ENCODE measurements at regions not wholly inside any gene's neighbourhood (a gene's known extent, or its start where the extent isn't known, plus 50 kb on each side); places are given as distances from the start of the nearest gene placed in this dataset.

DNA sequence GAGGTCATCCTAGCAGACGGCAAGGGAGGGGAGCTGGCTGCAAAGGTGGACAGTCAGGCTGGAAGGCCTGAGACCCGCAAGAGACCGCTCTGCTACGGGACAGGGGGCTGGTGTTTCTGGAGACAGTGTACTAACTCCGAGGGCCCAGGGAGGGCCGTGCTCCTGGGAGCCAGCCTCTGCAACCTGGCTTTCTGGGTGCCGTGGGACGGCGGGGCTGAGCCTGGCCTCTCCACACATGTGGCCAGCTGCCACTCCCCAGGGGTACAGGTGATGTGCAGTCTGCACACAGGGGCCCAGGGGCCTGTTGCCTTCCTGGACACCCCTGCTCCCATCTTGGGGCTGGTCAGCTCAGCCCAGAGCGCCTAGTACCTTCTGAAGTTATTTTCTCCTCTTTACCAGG, 92.2 kb downstream of the MRPL36 start:
- Histone ChIP-seq H3K36me3 (replicated peaks in 1 of 2; ENCODE audit: control insufficient read depth in 1 of 2, insufficient read depth in 2 of 2, low read length in 2 of 2) (no peaks in the 10 kb centered on the region), H3K27me3 (ENCODE audit: control insufficient read depth in 1 of 2, insufficient read depth in 2 of 2, low read length in 2 of 2) (peaks cover 11 to 51% of the 10 kb centered on the region in 2 experiments; a peak in 4 of 5 replicates), H2AFZ (ENCODE audit: low read length) (no peak overlapping the region), H3K27ac (ENCODE audit: extremely low read length, insufficient read depth, low read length) (no peak overlapping the region), H3K4me1 (ENCODE audit: insufficient read depth, low read length) (no peaks in the 10 kb centered on the region), H4K20me1 (ENCODE audit: insufficient read depth, low read length) (no peaks in the 10 kb centered on the region), H3K79me2 (ENCODE audit: insufficient read depth, low read length) (no peaks in the 10 kb centered on the region), H3K9ac (ENCODE audit: insufficient read depth, low read depth, low read length) (no peak overlapping the region), H3K4me3 (replicated peaks in 1 of 3; ENCODE audit: insufficient read depth in 1 of 3, low read depth in 2 of 3, low read length in 3 of 3) (no peak overlapping the region), H3K9me3 (ENCODE audit: low read length) (no peaks in the 10 kb centered on the region), H3K4me2 (ENCODE audit: low read depth, low read length) (no peak overlapping the region)
- DNase-seq (ENCODE audit: low spot score) (no peak), FAIRE-seq (no peak), ATAC-seq (no peak)
- no peak for TF ChIP-seq REPIN1 (CRISPR knock-in tag; IDR thresholded peaks at IDR 0.05; ENCODE audit: borderline replicate concordance, low read depth)
- TF ChIP-seq SP2 (CRISPR knock-in tag; IDR thresholded peaks at IDR 0.05): no peak
- no peak for TF ChIP-seq HMG20B (CRISPR knock-in tag; conservative IDR thresholded peaks at IDR 0.05)
- no peak for TF ChIP-seq MZF1 (CRISPR knock-in tag; IDR thresholded peaks at IDR 0.05; ENCODE audit: borderline replicate concordance)
- TF ChIP-seq ZNF101 (CRISPR knock-in tag; IDR thresholded peaks at IDR 0.05; ENCODE audit: borderline replicate concordance, low read depth): no peak
- TF ChIP-seq, protein P1, sequence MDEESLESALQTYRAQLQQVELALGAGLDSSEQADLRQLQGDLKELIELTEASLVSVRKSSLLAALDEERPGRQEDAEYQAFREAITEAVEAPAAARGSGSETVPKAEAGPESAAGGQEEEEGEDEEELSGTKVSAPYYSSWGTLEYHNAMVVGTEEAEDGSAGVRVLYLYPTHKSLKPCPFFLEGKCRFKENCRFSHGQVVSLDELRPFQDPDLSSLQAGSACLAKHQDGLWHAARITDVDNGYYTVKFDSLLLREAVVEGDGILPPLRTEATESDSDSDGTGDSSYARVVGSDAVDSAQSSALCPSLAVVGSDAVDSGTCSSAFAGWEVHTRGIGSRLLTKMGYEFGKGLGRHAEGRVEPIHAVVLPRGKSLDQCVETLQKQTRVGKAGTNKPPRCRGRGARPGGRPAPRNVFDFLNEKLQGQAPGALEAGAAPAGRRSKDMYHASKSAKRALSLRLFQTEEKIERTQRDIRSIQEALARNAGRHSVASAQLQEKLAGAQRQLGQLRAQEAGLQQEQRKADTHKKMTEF (CRISPR knock-in tag; IDR thresholded peaks at IDR 0.05): no peak
- TF ChIP-seq, protein P2, sequence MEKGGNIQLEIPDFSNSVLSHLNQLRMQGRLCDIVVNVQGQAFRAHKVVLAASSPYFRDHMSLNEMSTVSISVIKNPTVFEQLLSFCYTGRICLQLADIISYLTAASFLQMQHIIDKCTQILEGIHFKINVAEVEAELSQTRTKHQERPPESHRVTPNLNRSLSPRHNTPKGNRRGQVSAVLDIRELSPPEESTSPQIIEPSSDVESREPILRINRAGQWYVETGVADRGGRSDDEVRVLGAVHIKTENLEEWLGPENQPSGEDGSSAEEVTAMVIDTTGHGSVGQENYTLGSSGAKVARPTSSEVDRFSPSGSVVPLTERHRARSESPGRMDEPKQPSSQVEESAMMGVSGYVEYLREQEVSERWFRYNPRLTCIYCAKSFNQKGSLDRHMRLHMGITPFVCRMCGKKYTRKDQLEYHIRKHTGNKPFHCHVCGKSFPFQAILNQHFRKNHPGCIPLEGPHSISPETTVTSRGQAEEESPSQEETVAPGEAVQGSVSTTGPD (CRISPR knock-in tag; IDR thresholded peaks at IDR 0.05): no peak
- no peak for TF ChIP-seq TEAD2 (CRISPR knock-in tag; IDR thresholded peaks at IDR 0.05)
- no peak for TF ChIP-seq NFE2L1 (CRISPR knock-in tag; IDR thresholded peaks at IDR 0.05; ENCODE audit: borderline replicate concordance)
- no peak for TF ChIP-seq RARA (CRISPR knock-in tag; IDR thresholded peaks at IDR 0.05)
- TF ChIP-seq RXRB (CRISPR knock-in tag; IDR thresholded peaks at IDR 0.05; ENCODE audit: borderline replicate concordance): no peak
- TF ChIP-seq ELF4 (CRISPR knock-in tag; IDR thresholded peaks at IDR 0.05; ENCODE audit: borderline replicate concordance): no peak
- ChIA-PET CTCF (ENCODE audit: low intra/inter-chr PET ratio, low total read pairs) (no interaction called here), POLR2A (no interaction called here)
- intact Hi-C loops (cut with micrococcal nuclease; ENCODE audit: unreplicated experiment): no loop called here
- WGBS (ENCODE audit: low lambda C conversion rate): 25% methylated on average over 6 of the region's 10 CpGs
- no TSS peak for BruUV-seq (replicated peaks)
- in situ Hi-C loops (cut with HindIII; ENCODE audit: extremely low pct_ligation_motif_present, low pct_unique_long_range_greater_than_20kb): no loop called here

All from HepG2 (cell line).